Peyer's patch (tissue), 4 donors: ENCODE measurements at regions not wholly inside any gene's neighbourhood (a gene's known extent, or its start where the extent isn't known, plus 50 kb on each side); places are given as distances from the start of the nearest gene placed in this dataset.

ENCODE experiments used
- DNase-seq, 3 donors: peaks; one replicate each; pipeline ENCODE4 v3.0.0-alpha.2; 2017 to 2019
- H3K27ac ChIP-seq, 4 donors: fragments of 200-600 bp; sonication (generic); one replicate each; pipeline ENCODE4 v1.5.1; 2016 to 2019
- H3K27me3 ChIP-seq, 2 donors: fragments of 200-600 bp; sonication (generic); one replicate each; pipeline ENCODE4 v1.5.1; 2019
- H3K36me3 ChIP-seq, 3 donors: fragments of 200-600 bp; sonication (generic); one replicate each; pipeline ENCODE4 v1.5.1; 2016 to 2019
- H3K4me1 ChIP-seq, 4 donors: fragments of 200-600 bp; sonication (generic); one replicate each; pipeline ENCODE4 v1.5.1; 2016 to 2019
- H3K4me3 ChIP-seq, 4 donors: fragments of 200-600 bp; sonication (generic); 1 replicate in 3 of 4; 2 replicates in 1 of 4; pipeline ENCODE4 v1.5.1; 2016 to 2019; ENCODE audit warnings: mild to moderate bottlenecking in 1 of 4
- H3K9me3 ChIP-seq, 4 donors: fragments of 200-600 bp; sonication (generic); one replicate each; pipeline ENCODE4 v1.5.1; 2016 to 2019; ENCODE audit warnings: mild to moderate bottlenecking in 1 of 4
- CTCF ChIP-seq, 6 experiments: fragments of 450-650 bp in 4 of 6; fragments of 200-600 bp in 2 of 6; sonication (generic) in 1 of 6; IDR thresholded peaks; one replicate each; pipeline ENCODE4 v1.5.1; 2017 to 2019; ENCODE audit warnings: antibody characterized with exemption in 6 of 6, mild to moderate bottlenecking in 3 of 6, moderate library complexity in 1 of 6
- POLR2A ChIP-seq, 2 donors: fragments of 450-650 bp; IDR thresholded peaks; one replicate each; pipeline ENCODE4 v1.5.1; 2017; ENCODE audit warnings: antibody characterized with exemption in 2 of 2, mild to moderate bottlenecking in 2 of 2, moderate library complexity in 2 of 2

GRCh38 chr4:31768756-31769155 is 1048.6 kb downstream of the PCDH7 start:
- no peak for TF ChIP-seq POLR2A (IDR thresholded peaks at IDR 0.05)
- TF ChIP-seq CTCF (IDR thresholded peaks at IDR 0.05): no peak
- H3K27me3 ChIP-seq: no peaks in the 10 kb centered on the region
- no peaks in the 10 kb centered on the region for H3K36me3 ChIP-seq
- no peak for DNase-seq
- H3K4me1 ChIP-seq: no peaks in the 10 kb centered on the region
- H3K9me3 ChIP-seq: no peaks in the 10 kb centered on the region
- H3K27ac ChIP-seq: no peak overlapping the region
- H3K4me3 ChIP-seq: no peak overlapping the region

GRCh38 chr4:31783311-31783710 is 1063.1 kb downstream of the PCDH7 start:
- DNase-seq: no peak
- H3K4me1 ChIP-seq: no peaks in the 10 kb centered on the region
- no peak overlapping the region for H3K27ac ChIP-seq
- H3K9me3 ChIP-seq: no peaks in the 10 kb centered on the region
- TF ChIP-seq POLR2A (IDR thresholded peaks at IDR 0.05): no peak
- no peak for TF ChIP-seq CTCF (IDR thresholded peaks at IDR 0.05)
- H3K36me3 ChIP-seq: no peaks in the 10 kb centered on the region
- no peak overlapping the region for H3K4me3 ChIP-seq
- H3K27me3 ChIP-seq: no peaks in the 10 kb centered on the region

GRCh38 chr4:31784558-31784957 is 1064.4 kb downstream of the PCDH7 start:
- H3K36me3 ChIP-seq: no peaks in the 10 kb centered on the region
- H3K9me3 ChIP-seq: no peaks in the 10 kb centered on the region
- no peaks in the 10 kb centered on the region for H3K4me1 ChIP-seq
- no peak overlapping the region for H3K4me3 ChIP-seq
- no peak for DNase-seq
- TF ChIP-seq POLR2A (IDR thresholded peaks at IDR 0.05) (no peak), CTCF (IDR thresholded peaks at IDR 0.05) (no peak)
- H3K27ac ChIP-seq: no peak overlapping the region
- no peaks in the 10 kb centered on the region for H3K27me3 ChIP-seq

- DNase-seq: no peak
- Histone ChIP-seq H3K27me3 (no peaks in the 10 kb centered on the region), H3K9me3 (no peaks in the 10 kb centered on the region), H3K4me1 (no peaks in the 10 kb centered on the region), H3K27ac (no peak overlapping the region), H3K36me3 (no peaks in the 10 kb centered on the region), H3K4me3 (no peak overlapping the region)
- TF ChIP-seq CTCF (IDR thresholded peaks at IDR 0.05) (no peak), POLR2A (IDR thresholded peaks at IDR 0.05) (no peak)
These were observed 1067.5 kb downstream of the PCDH7 start for GRCh38 chr4:31787701-31788100.

- no peaks in the 10 kb centered on the region for H3K4me1 ChIP-seq
These were observed 1068.5 kb downstream of the PCDH7 start for GRCh38 chr4:31788676-31789075.

More at GRCh38 chr4:31788676-31789075, 1068.5 kb downstream of the PCDH7 start:
- Histone ChIP-seq H3K4me3 (no peak overlapping the region), H3K36me3 (no peaks in the 10 kb centered on the region), H3K27ac (no peak overlapping the region), H3K9me3 (no peaks in the 10 kb centered on the region), H3K27me3 (no peaks in the 10 kb centered on the region)
- TF ChIP-seq POLR2A (IDR thresholded peaks at IDR 0.05) (no peak), CTCF (IDR thresholded peaks at IDR 0.05) (no peak)
- no peak for DNase-seq
